OCI-LY1 (cell line): ENCODE measurements at regions not wholly inside any gene's neighbourhood (a gene's known extent, or its start where the extent isn't known, plus 50 kb on each side); places are given as distances from the start of the nearest gene placed in this dataset.

Source experiments
- H2AFZ ChIP-seq: fragments of 200-600 bp; sonication (generic), shearing (Covaris generic); 2 replicates; pipeline ENCODE4 v1.6.0; 2014; ENCODE audit warnings: antibody characterized with exemption, mild to moderate bottlenecking, low read length
- H3F3A ChIP-seq: fragments of 200-600 bp; sonication (generic), shearing (Covaris generic); 2 replicates; pipeline ENCODE4 v1.6.0; 2014; ENCODE audit warnings: mild to moderate bottlenecking, antibody characterized with exemption, low read length, moderate library complexity; ENCODE audit not compliant: insufficient read depth
- H3K27ac ChIP-seq: fragments of 200-600 bp; sonication (generic); 2 replicates; pipeline ENCODE4 v1.5.1; 2014; ENCODE audit warnings: low read length, mixed run types, mild to moderate bottlenecking, low read depth; ENCODE audit not compliant: poor library complexity, severe bottlenecking
- H3K27me3 ChIP-seq: fragments of 200-600 bp; sonication (generic); 2 replicates; pipeline ENCODE4 v1.6.0; 2014; ENCODE audit warnings: antibody characterized with exemption, mild to moderate bottlenecking, low read length, moderate library complexity; ENCODE audit not compliant: insufficient read depth
- H3K36me3 ChIP-seq: fragments of 200-600 bp; sonication (generic); 2 replicates; pipeline ENCODE4 v1.6.1; 2014; ENCODE audit warnings: mild to moderate bottlenecking, antibody characterized with exemption, low read length, moderate library complexity, mixed read lengths; ENCODE audit not compliant: insufficient read depth
- H3K4me1 ChIP-seq: fragments of 200-600 bp; sonication (generic); 2 replicates; pipeline ENCODE4 v1.5.1; 2014; ENCODE audit warnings: mild to moderate bottlenecking, low read length, moderate library complexity; ENCODE audit not compliant: insufficient read depth, severe bottlenecking
- H3K4me2 ChIP-seq: fragments of 200-600 bp; sonication (generic), shearing (Covaris generic); 2 replicates; pipeline ENCODE4 v1.6.1; 2014; ENCODE audit warnings: low read length
- H3K4me3 ChIP-seq: fragments of 200-600 bp; sonication (generic); 2 replicates; pipeline ENCODE4 v1.5.1; 2014; ENCODE audit warnings: low read length, low read depth, mild to moderate bottlenecking, mixed read lengths; ENCODE audit not compliant: poor library complexity, severe bottlenecking
- H3K79me2 ChIP-seq: fragments of 200-600 bp; shearing (Covaris generic); 2 replicates; pipeline ENCODE4 v1.6.1; 2016; ENCODE audit warnings: mixed run types, low read length, mixed read lengths; ENCODE audit not compliant: insufficient read depth
- H3K9ac ChIP-seq: fragments of 200-600 bp; sonication (generic), shearing (Covaris generic); 2 replicates; pipeline ENCODE4 v1.6.1; 2014; ENCODE audit warnings: mild to moderate bottlenecking, low read length, mixed read lengths
- H3K9me2 ChIP-seq: fragments of 200-600 bp; sonication (generic), shearing (Covaris generic); 2 replicates; pipeline ENCODE4 v1.6.1; 2014; ENCODE audit warnings: low read depth, mild to moderate bottlenecking, low read length, mixed read lengths
- H3K9me3 ChIP-seq: fragments of 200-600 bp; shearing (Covaris generic); 2 replicates; pipeline ENCODE4 v1.6.1; 2014; ENCODE audit warnings: low read length, mixed read lengths
- H4K20me1 ChIP-seq: fragments of 200-600 bp; sonication (generic), shearing (Covaris generic); 2 replicates; pipeline ENCODE4 v1.6.0; 2016; ENCODE audit warnings: mild to moderate bottlenecking, low read length; ENCODE audit not compliant: insufficient read depth
- EZH2 ChIP-seq: fragments of 200-600 bp; sonication (generic), shearing (Covaris generic); IDR thresholded peaks from 2 replicates; pipeline ENCODE4 v1.8.0; 2017; ENCODE audit warnings: borderline replicate concordance, mixed run types, mild to moderate bottlenecking, antibody characterized with exemption, low read length, moderate library complexity, mixed read lengths
- TF ChIP-seq, protein P1 (sequence below): fragments of 200-600 bp; sonication (generic), shearing (Covaris generic); IDR thresholded peaks from 2 replicates; pipeline ENCODE4 v1.5.1; 2017; ENCODE audit warnings: mild to moderate bottlenecking, antibody characterized with exemption, low read length, moderate library complexity, mixed read lengths

DNA sequence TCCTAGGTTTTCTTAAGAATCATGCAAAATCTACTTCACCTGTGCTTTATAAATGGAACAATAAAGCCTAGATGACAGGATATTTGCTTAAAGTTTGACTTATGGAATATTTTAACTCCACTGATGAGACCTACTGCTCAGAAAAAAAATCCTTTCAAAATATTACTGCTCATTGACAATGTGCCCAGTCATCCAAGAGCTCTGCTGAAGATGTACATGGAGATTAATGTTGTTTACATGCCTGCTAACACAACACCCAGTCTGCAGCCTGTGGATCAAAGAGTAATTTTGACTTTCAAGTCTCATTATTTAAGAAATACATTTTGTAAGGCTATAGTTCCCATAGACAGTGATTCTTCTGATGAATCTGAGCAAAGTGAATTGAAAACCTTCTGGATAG, 889.6 kb downstream of the CDH18 start:
- Histone ChIP-seq H3K27me3 (no peaks in the 10 kb centered on the region), H3K4me3 (no peak overlapping the region), H3K4me2 (no peak overlapping the region), H3F3A (no peaks in the 10 kb centered on the region), H3K36me3 (no peaks in the 10 kb centered on the region), H3K9me2 (no peaks in the 10 kb centered on the region), H4K20me1 (no peaks in the 10 kb centered on the region), H3K27ac (no peak overlapping the region), H3K9me3 (no peaks in the 10 kb centered on the region), H3K4me1 (no peaks in the 10 kb centered on the region), H3K9ac (no peak overlapping the region), H2AFZ (no peak overlapping the region), H3K79me2 (no peaks in the 10 kb centered on the region)
- no peak for TF ChIP-seq EZH2
- TF ChIP-seq, protein P1, sequence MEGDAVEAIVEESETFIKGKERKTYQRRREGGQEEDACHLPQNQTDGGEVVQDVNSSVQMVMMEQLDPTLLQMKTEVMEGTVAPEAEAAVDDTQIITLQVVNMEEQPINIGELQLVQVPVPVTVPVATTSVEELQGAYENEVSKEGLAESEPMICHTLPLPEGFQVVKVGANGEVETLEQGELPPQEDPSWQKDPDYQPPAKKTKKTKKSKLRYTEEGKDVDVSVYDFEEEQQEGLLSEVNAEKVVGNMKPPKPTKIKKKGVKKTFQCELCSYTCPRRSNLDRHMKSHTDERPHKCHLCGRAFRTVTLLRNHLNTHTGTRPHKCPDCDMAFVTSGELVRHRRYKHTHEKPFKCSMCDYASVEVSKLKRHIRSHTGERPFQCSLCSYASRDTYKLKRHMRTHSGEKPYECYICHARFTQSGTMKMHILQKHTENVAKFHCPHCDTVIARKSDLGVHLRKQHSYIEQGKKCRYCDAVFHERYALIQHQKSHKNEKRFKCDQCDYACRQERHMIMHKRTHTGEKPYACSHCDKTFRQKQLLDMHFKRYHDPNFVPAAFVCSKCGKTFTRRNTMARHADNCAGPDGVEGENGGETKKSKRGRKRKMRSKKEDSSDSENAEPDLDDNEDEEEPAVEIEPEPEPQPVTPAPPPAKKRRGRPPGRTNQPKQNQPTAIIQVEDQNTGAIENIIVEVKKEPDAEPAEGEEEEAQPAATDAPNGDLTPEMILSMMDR = no peak

DNA sequence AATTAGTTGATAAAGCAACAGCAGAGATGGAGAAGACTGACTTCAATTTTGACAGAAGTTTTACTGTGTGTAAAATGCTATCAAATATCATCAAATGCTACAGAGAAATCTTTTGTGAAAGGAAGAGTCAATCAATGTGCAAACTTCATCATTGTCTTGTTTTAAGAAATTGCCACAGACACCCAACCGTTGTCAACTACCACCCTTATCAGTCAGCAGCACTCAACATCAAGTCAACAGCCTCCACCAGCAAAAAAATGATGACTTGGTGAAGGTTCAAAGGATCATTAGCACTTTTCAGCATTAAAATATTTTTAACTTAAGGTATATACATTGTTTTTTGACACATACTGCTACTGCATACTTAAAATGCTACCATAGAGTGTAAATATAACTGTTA, 888.8 kb downstream of the CDH18 start:
- TF ChIP-seq, protein P1 = no peak
- no peak for TF ChIP-seq EZH2
- Histone ChIP-seq H3K4me2 (no peak overlapping the region), H3K9me3 (no peaks in the 10 kb centered on the region), H3K27me3 (no peaks in the 10 kb centered on the region), H2AFZ (no peak overlapping the region), H3K79me2 (no peaks in the 10 kb centered on the region), H3K9ac (no peak overlapping the region), H3F3A (no peaks in the 10 kb centered on the region), H3K4me3 (no peak overlapping the region), H3K36me3 (no peaks in the 10 kb centered on the region), H3K9me2 (no peaks in the 10 kb centered on the region), H3K27ac (no peak overlapping the region), H3K4me1 (no peaks in the 10 kb centered on the region), H4K20me1 (no peaks in the 10 kb centered on the region)

DNA sequence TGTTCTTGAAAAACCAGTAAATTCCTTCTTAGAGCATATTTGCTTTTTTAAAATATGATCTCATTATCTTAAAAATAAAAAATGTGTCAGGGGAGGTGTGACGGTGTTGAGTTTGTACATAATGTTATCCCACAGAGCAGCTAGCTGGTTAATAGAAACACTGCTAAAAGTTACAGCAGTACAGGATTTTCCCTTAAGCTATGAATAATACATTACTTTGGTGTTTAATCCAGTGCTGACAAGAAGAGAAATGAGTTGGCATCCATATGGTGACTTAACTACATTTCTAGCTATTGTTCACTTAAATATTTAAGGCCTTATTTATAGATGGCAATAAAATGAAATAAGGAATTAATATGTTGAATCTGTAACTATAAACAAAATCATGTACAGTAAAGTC, 883.1 kb downstream of the CDH18 start:
- H3F3A ChIP-seq = no peaks in the 10 kb centered on the region
- H3K36me3 ChIP-seq = no peaks in the 10 kb centered on the region
- no peaks in the 10 kb centered on the region for H3K9me3 ChIP-seq
- H3K27me3 ChIP-seq = no peaks in the 10 kb centered on the region
- H2AFZ ChIP-seq = no peak overlapping the region
- no peaks in the 10 kb centered on the region for H3K79me2 ChIP-seq
- H3K27ac ChIP-seq = no peak overlapping the region
- no peaks in the 10 kb centered on the region for H3K9me2 ChIP-seq
- TF ChIP-seq EZH2 = no peak
- TF ChIP-seq, protein P1 = no peak
- no peaks in the 10 kb centered on the region for H4K20me1 ChIP-seq
- no peak overlapping the region for H3K9ac ChIP-seq
- H3K4me1 ChIP-seq = no peaks in the 10 kb centered on the region
- no peak overlapping the region for H3K4me3 ChIP-seq
- no peak overlapping the region for H3K4me2 ChIP-seq
